ENCODE measurements at regions not wholly inside any gene's neighbourhood (a gene's known extent, or its start where the extent isn't known, plus 50 kb on each side); places are given as distances from the start of the nearest gene placed in this dataset.
"Not testable (repeated sequence)": the region's sequence is repeated elsewhere in the genome, so short reads cannot be mapped to it uniquely, and the experiment has no call there.

GRCh38 chr17:72372185-72372584 lies 251.4 kb downstream of the SOX9 start:
- no peak for DNase-seq

- no peak for DNase-seq
These were observed 253.3 kb downstream of the SOX9 start for GRCh38 chr17:72373910-72374741.

GRCh38 chr17:72376526-72377345 lies 255.9 kb downstream of the SOX9 start:
- DNase-seq: no peak

- no peak for DNase-seq
These were observed 257.9 kb downstream of the SOX9 start for GRCh38 chr17:72378414-72379390.

DNA sequence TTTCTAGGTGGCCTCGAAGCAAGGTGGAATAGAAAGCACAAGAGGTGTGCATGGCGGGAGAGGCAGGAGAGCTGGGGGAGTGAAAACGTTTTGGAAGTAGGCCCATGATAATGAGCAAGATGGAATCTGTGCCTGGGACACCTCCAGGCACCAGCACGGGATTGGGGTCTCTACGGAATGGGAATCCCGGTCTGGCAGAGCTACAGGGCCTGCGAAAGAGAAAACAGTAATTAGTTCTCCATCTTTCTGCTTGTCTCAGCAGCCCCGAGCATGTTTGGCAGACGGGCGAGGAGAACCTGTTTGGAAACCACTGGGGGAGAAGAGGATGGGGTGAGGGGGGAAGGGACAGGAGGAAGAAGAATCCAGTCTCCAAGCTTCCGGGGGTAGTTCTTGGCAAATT lies 258.7 kb downstream of the SOX9 start:
- no peak for DNase-seq

DNA sequence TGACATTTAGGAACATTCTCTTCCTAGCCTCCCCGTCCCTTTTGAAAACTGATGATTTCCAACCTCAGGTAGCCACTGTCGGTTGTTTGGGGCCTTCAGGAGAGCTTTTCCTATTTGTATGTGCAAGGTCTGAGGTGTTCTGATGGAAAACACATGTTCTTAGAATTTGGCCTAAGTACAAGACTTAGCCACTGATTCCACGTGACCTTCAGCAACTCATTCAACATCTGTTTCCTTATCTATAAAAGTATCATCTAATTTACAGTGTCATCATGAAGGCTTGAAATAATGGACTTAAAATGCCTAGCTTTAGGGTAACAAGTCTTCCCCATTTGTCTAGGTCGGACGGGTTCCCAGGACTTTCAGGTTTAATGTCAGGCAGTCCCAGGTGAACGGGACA lies 259.3 kb downstream of the SOX9 start:
- no peak for DNase-seq

DNA sequence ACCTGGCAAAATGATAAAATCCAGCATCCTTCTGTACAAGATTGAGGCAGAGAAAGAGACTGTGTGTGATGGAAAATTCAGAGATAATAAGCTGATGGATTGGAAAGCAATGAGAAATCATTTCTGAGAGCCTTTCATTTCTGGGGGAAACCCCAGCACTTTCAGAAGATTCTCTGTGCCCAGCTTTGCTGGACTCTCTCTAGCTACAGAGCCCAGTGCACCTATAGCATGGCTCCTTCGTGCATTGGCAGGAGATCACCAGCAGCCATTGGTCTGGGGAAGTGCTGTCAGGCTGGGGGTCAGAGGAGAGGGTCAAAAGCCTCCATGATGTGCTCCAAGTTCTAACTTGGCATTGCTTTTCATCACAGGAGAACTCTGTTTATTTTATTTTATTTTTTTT lies 259.9 kb downstream of the SOX9 start:
- no peak for DNase-seq

DNA sequence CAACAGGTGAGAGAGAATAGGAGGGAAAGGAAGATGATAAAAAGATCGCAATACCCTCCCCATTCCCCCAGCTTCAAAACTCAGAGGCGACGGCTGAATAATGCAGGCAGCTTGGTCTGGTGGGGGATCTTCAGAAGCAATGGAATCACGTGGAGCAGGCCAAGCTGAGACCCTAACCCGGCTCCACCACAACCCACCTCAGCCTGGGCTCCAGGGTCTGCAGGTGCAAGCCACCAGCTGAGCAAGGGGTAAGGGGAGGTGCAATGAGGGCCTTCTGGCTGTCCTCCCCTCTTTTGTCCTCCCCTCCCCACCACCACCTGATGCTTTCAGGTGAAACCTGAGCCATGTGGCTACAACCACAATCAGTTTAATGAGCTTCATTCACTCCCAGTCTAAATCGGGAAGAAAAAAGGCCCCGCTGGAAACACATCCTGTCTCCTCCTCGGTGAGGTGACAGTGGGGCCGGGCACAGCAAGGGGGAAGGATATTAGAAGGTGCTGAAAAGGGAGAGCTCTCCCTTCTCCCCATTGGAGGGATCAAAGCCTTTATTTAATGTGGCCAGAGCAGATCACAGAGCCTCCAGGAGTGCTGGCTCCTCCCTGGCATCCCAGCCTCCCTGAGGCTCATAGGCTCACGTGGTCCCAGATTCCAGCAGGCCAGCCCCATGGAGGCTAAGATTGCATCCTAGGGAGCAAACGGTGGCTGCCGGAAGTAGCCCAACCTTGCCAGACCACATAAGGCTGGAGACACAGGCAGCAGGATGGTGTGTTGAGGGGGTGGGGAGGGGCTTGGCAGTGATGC lies 261.0 kb downstream of the SOX9 start:
- DNase-seq: no peak

DNA sequence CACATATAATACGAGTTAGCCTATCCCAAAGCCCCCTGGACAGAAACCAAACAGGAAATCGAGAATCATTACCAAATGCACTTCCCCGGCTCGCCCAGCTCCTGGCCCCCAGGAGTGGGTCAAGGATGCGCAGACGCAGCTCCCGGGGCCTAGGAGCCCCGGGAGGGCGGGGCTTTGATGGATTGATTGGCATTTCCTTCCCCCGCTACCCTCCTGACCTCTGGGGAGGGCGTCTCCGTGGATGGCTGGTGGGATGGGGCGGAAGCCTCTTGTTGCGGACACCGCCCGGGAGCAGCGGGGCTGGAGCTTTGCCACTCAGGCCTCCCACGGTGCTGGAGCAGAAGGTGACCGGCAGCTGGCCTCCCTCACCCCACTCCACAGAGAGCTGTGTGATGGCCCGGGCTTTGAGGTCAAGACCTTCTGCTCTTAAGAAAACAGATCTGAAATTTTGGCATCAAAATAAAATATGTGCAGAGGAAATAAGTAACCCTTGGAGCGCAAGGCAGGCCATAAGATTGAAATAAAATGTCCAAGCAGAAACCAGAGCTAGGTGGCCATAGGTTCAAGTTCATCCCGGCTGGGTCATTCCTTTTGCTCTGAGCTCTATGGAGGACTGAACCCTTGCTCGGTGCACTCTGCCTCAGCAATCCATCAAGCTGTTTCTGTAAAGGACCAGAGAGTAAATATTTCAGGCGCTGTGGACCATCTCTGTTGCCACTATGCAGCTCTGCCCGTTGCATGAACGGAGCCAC lies 262.3 kb downstream of the SOX9 start:
- DNase-seq: no peak

- no peak for DNase-seq
These were observed 264.7 kb downstream of the SOX9 start for GRCh38 chr17:72385475-72385874.

DNA sequence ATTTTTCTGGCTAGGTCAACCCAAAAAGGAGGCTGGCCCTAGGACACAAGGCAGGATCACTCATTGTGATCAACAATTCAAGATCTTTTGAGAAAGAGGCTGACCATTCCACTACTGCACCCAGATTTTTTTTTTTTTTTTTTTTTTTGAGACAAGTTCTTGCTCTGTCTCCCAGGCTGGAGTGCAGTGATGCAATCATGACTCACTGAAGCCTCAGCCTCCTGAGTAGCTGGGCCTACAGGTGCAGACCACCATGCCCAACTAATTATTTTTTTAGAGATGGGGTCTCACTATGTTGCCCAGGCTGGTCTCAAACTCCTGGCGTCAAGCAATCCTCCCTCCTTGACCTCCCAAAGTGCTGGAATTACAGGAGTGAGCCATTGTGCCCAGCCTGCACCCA lies 265.4 kb downstream of the SOX9 start:
- not testable (repeated sequence) for DNase-seq

DNA sequence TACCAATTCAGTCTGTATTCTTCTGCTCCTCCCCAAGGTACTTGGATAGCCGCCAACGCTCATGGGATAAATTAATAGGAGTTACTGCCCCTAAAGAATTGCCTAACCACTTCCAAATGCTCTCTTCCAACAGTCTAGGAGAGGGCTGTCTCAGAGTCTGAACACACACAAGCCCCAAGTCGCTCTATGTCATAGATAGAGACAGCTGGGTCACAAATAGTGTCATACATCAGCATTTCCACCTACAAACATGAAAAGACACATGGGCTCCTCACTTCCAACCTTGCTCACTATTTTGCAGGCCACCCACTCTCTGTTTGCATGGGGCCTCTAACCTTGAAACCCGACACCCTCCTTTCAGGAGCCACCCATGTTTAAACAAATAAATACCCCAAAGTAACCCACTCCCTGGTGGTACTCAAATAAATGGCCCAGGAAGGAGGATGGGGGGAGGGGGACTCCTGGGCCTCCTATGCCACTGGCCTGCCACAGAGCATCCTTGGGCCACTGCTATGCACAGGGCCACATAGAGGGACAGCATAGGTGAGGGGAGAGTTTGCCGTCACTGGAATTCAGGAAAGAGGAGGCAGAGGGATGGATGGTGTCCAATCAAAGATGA lies 265.9 kb downstream of the SOX9 start:
- DNase-seq: no peak

DNA sequence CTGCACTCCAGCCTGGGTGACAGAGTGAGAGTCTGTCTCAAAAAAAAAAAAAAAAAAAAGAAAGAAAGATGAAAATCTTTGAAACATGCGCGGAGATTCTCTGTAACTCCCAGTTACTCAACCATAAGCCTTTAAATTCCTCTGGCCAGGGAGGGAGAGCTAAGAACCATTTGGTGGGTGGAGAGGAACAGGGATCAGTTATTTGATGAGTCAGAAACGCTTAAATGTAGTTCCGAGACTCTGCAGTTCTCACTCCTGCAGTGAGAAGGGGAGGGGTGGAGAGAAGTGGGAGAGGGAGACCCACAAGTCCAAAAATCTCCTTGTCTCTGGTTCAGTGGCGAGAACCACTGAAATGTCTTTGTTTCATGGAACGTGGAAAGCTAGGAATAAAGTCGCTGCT lies 266.7 kb downstream of the SOX9 start:
- DNase-seq: no peak

DNA sequence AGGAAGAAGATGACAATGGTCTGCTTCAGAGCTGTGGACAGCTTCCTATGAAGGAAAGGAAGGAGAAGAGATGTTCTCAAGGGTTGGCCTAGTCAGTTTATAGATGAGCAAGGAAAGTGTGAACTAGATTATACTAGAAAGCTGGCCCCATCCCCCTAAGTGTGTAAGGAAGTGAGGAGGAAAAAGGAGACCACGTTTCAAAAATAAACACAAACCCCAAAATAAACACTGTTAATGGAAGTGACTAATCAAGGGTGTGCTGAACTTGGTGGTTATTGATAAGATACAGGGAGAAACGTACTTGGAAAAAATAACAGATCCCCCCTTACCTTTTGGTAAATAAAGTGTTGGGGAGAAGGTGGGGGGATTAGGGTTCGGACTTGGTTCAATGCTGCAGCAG lies 267.1 kb downstream of the SOX9 start:
- DNase-seq: no peak

- no peak for DNase-seq
These were observed 268.1 kb downstream of the SOX9 start for GRCh38 chr17:72388765-72389473.

GRCh38 chr17:72390675-72391508 lies 270.1 kb downstream of the SOX9 start:
- no peak for DNase-seq

DNA sequence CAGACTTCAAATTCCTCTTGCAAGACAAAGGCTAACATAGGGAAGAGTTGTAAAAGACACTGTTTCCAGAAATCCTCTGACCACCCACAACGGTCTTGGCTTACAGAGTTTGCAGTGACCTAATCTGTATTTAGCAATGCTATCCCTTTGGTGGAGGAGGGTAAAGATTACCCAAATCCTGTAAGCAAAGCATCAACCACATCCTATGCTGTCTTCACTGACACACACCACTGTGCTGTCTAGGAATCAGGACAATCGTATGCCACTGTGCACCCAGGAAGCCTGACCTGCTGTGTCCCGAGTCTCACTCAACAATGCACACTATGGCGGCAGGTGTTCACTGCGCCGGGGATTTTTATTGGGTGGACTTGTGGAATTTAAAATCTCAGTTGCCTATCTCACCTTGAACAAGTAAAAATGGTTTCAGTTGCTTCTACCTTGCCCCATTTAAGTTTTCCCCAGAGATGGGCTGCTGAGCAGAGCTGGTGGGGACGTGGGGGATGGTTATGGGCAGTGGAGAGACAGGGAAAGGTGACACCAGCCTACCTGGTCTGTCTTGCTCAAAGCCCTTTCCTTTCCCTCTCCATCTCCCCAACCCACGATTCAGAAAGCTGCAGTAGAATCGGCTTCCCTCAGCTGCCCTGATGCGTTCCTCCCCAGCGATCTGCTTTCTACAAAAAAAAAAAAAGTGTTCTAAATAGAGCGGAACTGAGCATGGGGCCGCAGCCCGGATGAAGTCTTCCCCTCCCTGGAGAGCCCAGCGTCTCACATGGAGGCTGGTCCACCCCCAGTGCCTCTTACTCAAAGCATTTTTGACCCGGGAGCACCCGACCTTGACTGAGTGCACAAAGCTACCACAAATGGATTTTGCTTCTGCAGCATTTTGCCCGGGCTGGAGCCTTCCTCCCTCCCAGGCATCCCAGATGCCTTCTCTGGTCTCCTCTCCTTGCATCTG lies 271.5 kb downstream of the SOX9 start:
- no peak for DNase-seq

DNA sequence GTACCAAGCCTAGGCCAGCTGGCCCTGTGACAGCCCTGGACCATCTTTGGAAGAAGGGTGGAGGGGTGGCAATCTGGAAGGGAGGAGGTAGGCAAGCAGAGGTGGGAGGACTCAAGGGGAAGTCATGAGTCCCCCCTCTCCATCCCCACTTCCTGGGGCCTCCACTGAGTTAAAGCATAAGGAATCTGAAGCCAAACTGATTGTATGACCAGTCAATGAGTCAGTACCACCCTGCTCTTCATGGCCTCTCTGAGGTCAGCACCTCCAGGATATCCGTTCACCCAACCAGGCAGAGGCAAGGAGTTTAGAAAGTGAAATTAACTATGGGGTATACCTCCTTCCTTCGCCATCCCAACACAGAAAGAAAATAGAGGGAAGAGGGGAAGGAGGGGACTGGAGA lies 272.7 kb downstream of the SOX9 start:
- no peak for DNase-seq
